ENCODE measurements at regions not wholly inside any gene's neighbourhood (a gene's known extent, or its start where the extent isn't known, plus 50 kb on each side); places are given as distances from the start of the nearest gene placed in this dataset.

DNA sequence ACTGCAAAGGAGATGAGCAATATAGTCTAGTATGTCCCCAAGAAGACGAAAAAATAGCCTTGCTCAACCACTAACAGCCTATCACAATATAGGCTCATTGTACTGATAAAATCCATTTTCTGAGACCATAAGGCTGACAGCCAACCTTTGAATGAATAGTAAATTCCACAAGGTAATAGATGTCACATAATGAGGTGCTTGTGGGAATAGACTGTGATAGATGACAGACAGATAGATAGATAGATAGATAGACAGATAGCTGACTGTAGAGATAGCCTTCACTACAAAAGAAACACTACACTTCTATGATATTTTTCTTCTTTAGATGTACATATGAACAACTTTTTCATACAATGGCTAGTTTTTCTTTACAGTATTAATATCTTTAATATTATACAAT lies 760.3 kb upstream of the NRSN1 start:
- H3K27me3 ChIP-seq (replicated peaks): no peaks in the 10 kb centered on the region
- no peak overlapping the region for H3K27ac ChIP-seq
- no peak for TF ChIP-seq CTCF (IDR thresholded peaks at IDR 0.05; ENCODE audit: low read depth, low read length, missing control alignments)
- H3K4me3 ChIP-seq (ENCODE audit: low read depth, low read length): no peak overlapping the region
- H3K36me3 ChIP-seq (replicated peaks): no peaks in the 10 kb centered on the region
- in situ Hi-C loops (cut with HindIII; ENCODE audit: low pct_ligation_motif_present, low sequenced_read_pairs): no loop called here
- DNase-seq: peak; percentile 6

DNA sequence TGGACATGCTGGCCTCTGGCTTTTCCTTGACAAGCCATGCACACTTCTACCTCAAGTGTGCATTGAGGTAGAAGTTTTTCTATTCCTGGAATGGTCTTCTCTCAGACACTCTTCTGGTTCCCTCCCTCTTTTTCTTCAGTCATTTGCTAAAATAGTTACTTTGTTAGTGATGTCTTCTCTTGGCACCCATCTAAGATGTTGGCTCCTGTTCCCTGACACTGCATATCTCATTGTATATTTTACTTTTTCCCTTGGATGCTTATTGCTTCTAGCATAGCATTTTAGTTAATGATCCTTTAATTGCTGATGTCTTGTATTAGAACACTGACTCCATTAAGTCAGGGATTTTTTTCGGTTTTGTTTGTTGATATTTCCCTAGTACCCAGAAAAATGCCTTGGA lies 758.7 kb upstream of the NRSN1 start:
- Histone ChIP-seq H3K27me3 (replicated peaks) (no peaks in the 10 kb centered on the region), H3K4me3 (ENCODE audit: low read depth, low read length) (no peak overlapping the region), H3K27ac (no peak overlapping the region), H3K36me3 (replicated peaks) (no peaks in the 10 kb centered on the region)
- no peak for TF ChIP-seq CTCF (IDR thresholded peaks at IDR 0.05; ENCODE audit: low read depth, low read length, missing control alignments)
- no peak for DNase-seq
- in situ Hi-C loops (cut with HindIII; ENCODE audit: low pct_ligation_motif_present, low sequenced_read_pairs): no loop called here

DNA sequence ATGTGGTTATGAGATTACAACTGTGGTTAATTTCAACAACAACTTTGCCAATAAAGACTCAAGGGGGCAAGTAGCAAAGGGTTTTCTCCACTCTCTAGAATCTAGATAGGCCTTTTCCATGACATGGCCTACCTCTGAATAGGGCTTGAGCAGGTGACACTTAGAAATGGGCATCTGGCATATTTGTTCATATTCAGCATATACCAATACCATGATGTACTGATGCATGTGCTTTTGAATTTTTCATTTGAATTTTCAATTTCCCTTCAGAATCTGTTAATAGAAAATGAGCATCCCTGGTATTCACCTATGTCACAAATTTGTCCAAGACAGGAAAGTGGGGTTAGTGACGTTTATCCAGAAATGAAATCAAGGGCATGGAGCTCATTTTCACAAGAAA lies 757.5 kb upstream of the NRSN1 start:
- no peak for TF ChIP-seq CTCF (IDR thresholded peaks at IDR 0.05; ENCODE audit: low read depth, low read length, missing control alignments)
- Histone ChIP-seq H3K27ac (no peak overlapping the region), H3K4me3 (ENCODE audit: low read depth, low read length) (no peak overlapping the region), H3K36me3 (replicated peaks) (no peaks in the 10 kb centered on the region), H3K27me3 (replicated peaks) (no peaks in the 10 kb centered on the region)
- no peak for DNase-seq
- in situ Hi-C loops (cut with HindIII; ENCODE audit: low pct_ligation_motif_present, low sequenced_read_pairs): no loop called here

DNA sequence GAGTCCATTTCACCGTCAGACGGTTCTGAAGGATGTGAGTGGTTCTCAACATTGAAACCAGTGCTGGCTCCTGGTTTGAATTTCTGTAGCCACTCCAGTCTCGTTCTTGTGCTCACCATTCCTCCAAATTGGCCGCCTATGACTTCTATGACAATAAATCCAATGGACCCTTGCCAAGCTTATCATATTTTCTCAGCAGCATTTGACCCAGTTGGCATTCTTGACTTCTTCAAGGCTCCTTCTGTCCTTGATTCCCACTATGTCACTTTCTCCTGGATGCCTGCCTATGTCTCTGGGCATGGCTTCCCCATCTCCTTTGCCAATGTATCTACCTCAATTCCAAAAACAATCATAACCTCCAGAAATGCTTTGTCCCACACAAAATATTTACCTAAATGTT lies 756.0 kb upstream of the NRSN1 start:
- Histone ChIP-seq H3K4me3 (ENCODE audit: low read depth, low read length) (no peak overlapping the region), H3K27me3 (replicated peaks) (no peaks in the 10 kb centered on the region), H3K27ac (no peak overlapping the region), H3K36me3 (replicated peaks) (no peaks in the 10 kb centered on the region)
- DNase-seq: no peak
- in situ Hi-C loops (cut with HindIII; ENCODE audit: low pct_ligation_motif_present, low sequenced_read_pairs): no loop called here
- TF ChIP-seq CTCF (IDR thresholded peaks at IDR 0.05; ENCODE audit: low read depth, low read length, missing control alignments): no peak

GRCh38 chr6:23371132-23371915 lies 754.7 kb upstream of the NRSN1 start:
- Histone ChIP-seq H3K36me3 (replicated peaks) (no peaks in the 10 kb centered on the region), H3K27me3 (replicated peaks) (no peaks in the 10 kb centered on the region), H3K27ac (no peak overlapping the region), H3K4me3 (ENCODE audit: low read depth, low read length) (no peak overlapping the region)
- DNase-seq: no peak
- in situ Hi-C loops (cut with HindIII; ENCODE audit: low pct_ligation_motif_present, low sequenced_read_pairs): no loop called here
- no peak for TF ChIP-seq CTCF (IDR thresholded peaks at IDR 0.05; ENCODE audit: low read depth, low read length, missing control alignments)

GRCh38 chr6:23377830-23378229 lies 748.2 kb upstream of the NRSN1 start:
- no peak for DNase-seq
- Histone ChIP-seq H3K27ac (no peak overlapping the region), H3K4me3 (ENCODE audit: low read depth, low read length) (no peak overlapping the region), H3K27me3 (replicated peaks) (no peaks in the 10 kb centered on the region), H3K36me3 (replicated peaks) (no peaks in the 10 kb centered on the region)
- TF ChIP-seq CTCF (IDR thresholded peaks at IDR 0.05; ENCODE audit: low read depth, low read length, missing control alignments): no peak
- in situ Hi-C loops (cut with HindIII; ENCODE audit: low pct_ligation_motif_present, low sequenced_read_pairs): no loop called here
